OCI-LY7 (cell line): ENCODE measurements at regions not wholly inside any gene's neighbourhood (a gene's known extent, or its start where the extent isn't known, plus 50 kb on each side); places are given as distances from the start of the nearest gene placed in this dataset.

Experiments
- CTCF ChIP-seq: fragments of 200-600 bp; sonication (generic); conservative IDR thresholded peaks from 2 replicates; pipeline ENCODE4 v1.5.1; 2014; ENCODE audit warnings: mild to moderate bottlenecking, antibody characterized with exemption, low read length, moderate library complexity, mixed read lengths
- EZH2phosphoT487 ChIP-seq: fragments of 200-600 bp; sonication (generic); IDR thresholded peaks from 2 replicates; pipeline ENCODE4 v1.6.1; 2018; ENCODE audit warnings: low read depth, borderline replicate concordance, mild to moderate bottlenecking, mixed run types, antibody characterized with exemption, low read length, moderate library complexity, mixed read lengths

GRCh38 chr18:30929065-30929464 is 113.5 kb downstream of the DSC3 start:
- TF ChIP-seq CTCF (no peak), EZH2phosphoT487 (no peak)
